GM12878 (cell line): ENCODE measurements at regions not wholly inside any gene's neighbourhood (a gene's known extent, or its start where the extent isn't known, plus 50 kb on each side); places are given as distances from the start of the nearest gene placed in this dataset.

Experiments
- ATAC-seq: fragments of 200-7000 bp; cut with Tn5 transposase; 3 replicates; pipeline ENCODE4 v1.9.1; 2020; ENCODE audit warnings: mild to moderate bottlenecking, moderate library complexity
- BruUV-seq: library from RNA; stranded (reverse); fragments of 400-500 nt; replicated peaks from 2 replicates; lab custom pipeline; 2021; lab: Mats Ljungman, UMichigan
- CTCF ChIA-PET: fragments of 300-600 bp; sonication (Branson Sonifier 250); formaldehyde crosslinking; extraction: SDS; loops from one replicate; lab custom pipeline; 2021; ENCODE audit warnings: inconsistent platforms; lab: Yijun Ruan, JAX
- POLR2A ChIA-PET: fragments of 350-600 bp; formaldehyde crosslinking; extraction: SDS; loops from one replicate; lab custom pipeline; 2021; ENCODE audit warnings: inconsistent platforms; lab: Charles Lee
- RAD21 ChIA-PET: fragments of 300-600 bp; sonication (Branson Sonifier 250); formaldehyde crosslinking; loops from one replicate; lab custom pipeline; 2023; ENCODE audit warnings: antibody characterized with exemption; ENCODE audit not compliant: unreplicated experiment; lab: Charles Lee
- SMC1A ChIA-PET: fragments of 300-600 bp; sonication (Branson Sonifier 250); formaldehyde crosslinking; loops from one replicate; lab custom pipeline; 2023; ENCODE audit not compliant: unreplicated experiment, uncharacterized antibody; lab: Charles Lee
- DNase-seq: peaks from one replicate; pipeline ENCODE4 v3.0.0-alpha.2; 2011; ENCODE audit warnings: low read depth, low spot score
- FAIRE-seq: peaks from 3 replicates; lab custom pipeline; 2011; peaks lifted over from hg19 to GRCh38; lab: Jason Lieb, UNC
- H2AFZ ChIP-seq: 2 replicates; pipeline ENCODE4 v1.6.0; 2011; ENCODE audit warnings: low read depth, low read length, control low read depth; ENCODE audit not compliant: control insufficient read depth
- H3K27ac ChIP-seq: 2 replicates; pipeline ENCODE4 v1.5.1; 2011; ENCODE audit warnings: control low read depth; ENCODE audit not compliant: control insufficient read depth, insufficient read depth
- H3K27me3 ChIP-seq, 2 experiments: replicated peaks in 1 of 2; 2 replicates each; pipeline versions ENCODE4 v1.6.0 to v1.6.1; 2011; ENCODE audit warnings: low read length in 1 of 2; ENCODE audit not compliant: control insufficient read depth in 2 of 2, insufficient read depth in 2 of 2
- H3K36me3 ChIP-seq, 2 experiments: 2 replicates each; pipeline ENCODE4 v1.5.1; 2011; ENCODE audit warnings: low read length in 1 of 2; ENCODE audit not compliant: control insufficient read depth in 2 of 2, insufficient read depth in 2 of 2
- H3K4me1 ChIP-seq: 2 replicates; pipeline ENCODE4 v1.6.1; 2011; ENCODE audit warnings: mild to moderate bottlenecking, low read length, moderate library complexity, mixed read lengths; ENCODE audit not compliant: control insufficient read depth, insufficient read depth
- H3K4me2 ChIP-seq: 2 replicates; pipeline ENCODE4 v1.6.0; 2011; ENCODE audit warnings: control low read depth; ENCODE audit not compliant: control insufficient read depth, insufficient read depth
- H3K4me3 ChIP-seq: fragments of 200-600 bp; sonication (generic); 2 replicates; pipeline ENCODE4 v1.5.1; 2016
- H3K79me2 ChIP-seq: 2 replicates; pipeline ENCODE4 v1.6.0; 2011; ENCODE audit warnings: low read length; ENCODE audit not compliant: control insufficient read depth, insufficient read depth
- H3K9ac ChIP-seq: 2 replicates; pipeline ENCODE4 v1.8.0; 2011; ENCODE audit warnings: low read length, control low read depth, mixed read lengths; ENCODE audit not compliant: control insufficient read depth, insufficient read depth
- H3K9me3 ChIP-seq: replicated peaks from 3 replicates; pipeline ENCODE4 v1.5.1; 2011; ENCODE audit warnings: mild to moderate bottlenecking, low read length; ENCODE audit not compliant: control insufficient read depth, insufficient read depth
- H4K20me1 ChIP-seq: 2 replicates; pipeline ENCODE4 v1.6.0; 2011; ENCODE audit not compliant: control insufficient read depth, insufficient read depth
- ATF3 ChIP-seq: IDR thresholded peaks from 2 replicates; pipeline ENCODE4 v1.6.1; 2011; ENCODE audit warnings: low read depth, mild to moderate bottlenecking, low read length, moderate library complexity, borderline replicate concordance; ENCODE audit errors: extremely low read depth
- CUX1 ChIP-seq: IDR thresholded peaks from 2 replicates; pipeline ENCODE4 v1.6.1; 2012; ENCODE audit warnings: improper control_type of control experiment, low read depth, low read length; ENCODE audit not compliant: insufficient replicate concordance
- HSF1 ChIP-seq: fragments of 150-350 bp; IDR thresholded peaks from 2 replicates; pipeline ENCODE4 v1.6.1; 2014; ENCODE audit warnings: mild to moderate bottlenecking, low read depth, low read length
- RBBP5 ChIP-seq: fragments of 200-600 bp; sonication (generic); conservative IDR thresholded peaks from 2 replicates; pipeline ENCODE4 v1.6.1; 2016
- SMC3 ChIP-seq: IDR thresholded peaks from 2 replicates; pipeline ENCODE4 v1.6.1; 2011; ENCODE audit warnings: low read length, improper control_type of control experiment, borderline replicate concordance
- TARDBP ChIP-seq: IDR thresholded peaks from 2 replicates; pipeline ENCODE4 v1.6.1; 2016; ENCODE audit warnings: borderline replicate concordance
- USF2 ChIP-seq: IDR thresholded peaks from 2 replicates; pipeline ENCODE4 v1.6.1; 2011; ENCODE audit warnings: low read depth, low read length, improper control_type of control experiment, borderline replicate concordance
- ZBTB33 ChIP-seq: fragments of 450-650 bp; IDR thresholded peaks from 2 replicates; pipeline ENCODE4 v1.6.1; 2017; ENCODE audit warnings: mild to moderate bottlenecking
- WGBS: methylation state at CpG from one replicate; pipeline ENCODE4 v1.1.6; 2016; ENCODE audit warnings: low lambda C conversion rate; ENCODE audit not compliant: insufficient replicate concordance, insufficient coverage; ENCODE audit errors: missing lambda C conversion rate; 5-methylcytosine and 5-hydroxymethylcytosine counted together
- in situ Hi-C: fragments of 300-500 bp; cut with MboI; formaldehyde crosslinking; loops from 9 replicates; pipeline ENCODE4 v1.14.3; 2018; ENCODE audit warnings: mixed read lengths
- intact Hi-C: fragments of 100-400 bp; cut with micrococcal nuclease; formaldehyde crosslinking; loops from one replicate; pipeline ENCODE4 v1.14.2; 2022; ENCODE audit not compliant: unreplicated experiment

GRCh38 chr13:107690181-107690580 is 525.2 kb downstream of the LIG4 start:
- no peak overlapping the region for H3K27ac ChIP-seq
- H3K36me3 ChIP-seq, result no peaks in the 10 kb centered on the region
- ChIA-PET POLR2A (no interaction called here), RAD21 (no interaction called here), SMC1A (interaction anchor here (1.2 to 1.3 kb wide), 2 partner anchors 10 to 466 kb away, joined by 3 read pairs; no protein-coding TSS in a partner anchor), CTCF (no interaction called here)
- intact Hi-C loops, result no loop called here
- no peak overlapping the region for H3K4me3 ChIP-seq
- ATAC-seq (no peak), DNase-seq (no peak), FAIRE-seq (no peak)
- no peaks in the 10 kb centered on the region for H3K9me3 ChIP-seq
- H3K27me3 ChIP-seq, result no peaks in the 10 kb centered on the region
- TF ChIP-seq ZBTB33 (no peak), ATF3 (no peak), TARDBP (no peak), RBBP5 (no peak), USF2 (no peak), SMC3 (no peak), CUX1 (no peak), HSF1 (no peak)
- no peaks in the 10 kb centered on the region for H3K4me1 ChIP-seq
- H3K4me2 ChIP-seq, result no peak overlapping the region
- H3K79me2 ChIP-seq, result no peaks in the 10 kb centered on the region
- no TSS peak for BruUV-seq
- no peak overlapping the region for H3K9ac ChIP-seq
- WGBS, result 2% methylated on average over 2 of the region's 2 CpGs
- in situ Hi-C loops, result no loop called here
- no peaks in the 10 kb centered on the region for H4K20me1 ChIP-seq
- no peak overlapping the region for H2AFZ ChIP-seq
